Rectal smooth muscle tissue (tissue), 1 donor: ENCODE measurements at regions not wholly inside any gene's neighbourhood (a gene's known extent, or its start where the extent isn't known, plus 50 kb on each side); places are given as distances from the start of the nearest gene placed in this dataset.
"Not testable (repeated sequence)": the region's sequence is repeated elsewhere in the genome, so short reads cannot be mapped to it uniquely, and the experiment has no call there.

Experiments used
- H3K27ac ChIP-seq: one replicate; pipeline ENCODE4 v1.7.0; 2013; ENCODE audit warnings: low read depth, low read length, inconsistent platforms
- H3K27me3 ChIP-seq: one replicate; pipeline ENCODE4 v1.7.0; 2013; ENCODE audit warnings: low read length; ENCODE audit not compliant: control insufficient read depth, insufficient read depth
- H3K36me3 ChIP-seq: one replicate; pipeline ENCODE4 v1.7.0; 2013; ENCODE audit warnings: low read length; ENCODE audit not compliant: control insufficient read depth, insufficient read depth
- H3K4me1 ChIP-seq: one replicate; pipeline ENCODE4 v1.7.0; 2013; ENCODE audit warnings: low read length; ENCODE audit not compliant: control insufficient read depth, insufficient read depth
- H3K4me3 ChIP-seq: one replicate; pipeline ENCODE4 v1.7.0; 2013; ENCODE audit warnings: low read length
- H3K9ac ChIP-seq: one replicate; pipeline ENCODE4 v1.7.0; 2013; ENCODE audit warnings: low read length

- H3K9ac ChIP-seq, H3K4me1 ChIP-seq, H3K36me3 ChIP-seq, H3K27me3 ChIP-seq, H3K27ac ChIP-seq, H3K4me3 ChIP-seq: not testable (repeated sequence)
Observed at GRCh38 chr1:54468288-54469084, 62.3 kb upstream of the SSBP3 start.

- H3K4me1 ChIP-seq: peaks cover 8% of the 10 kb centered on the region
- H3K9ac ChIP-seq: no peak overlapping the region
- no peak overlapping the region for H3K4me3 ChIP-seq
- H3K27ac ChIP-seq: peak overlapping the region; percentile 74
- H3K27me3 ChIP-seq: no peaks in the 10 kb centered on the region
- H3K36me3 ChIP-seq: no peaks in the 10 kb centered on the region
Observed at GRCh38 chr1:54465351-54465811, 59.2 kb upstream of the SSBP3 start.

GRCh38 chr1:54464477-54465146 is 58.4 kb upstream of the SSBP3 start:
- Histone ChIP-seq H3K4me3 (no peak overlapping the region), H3K9ac (no peak overlapping the region), H3K4me1 (peaks cover 8% of the 10 kb centered on the region), H3K27me3 (no peaks in the 10 kb centered on the region), H3K27ac (peak overlapping the region; percentile 21), H3K36me3 (no peaks in the 10 kb centered on the region)

- Histone ChIP-seq H3K27ac (no peak overlapping the region), H3K4me3 (no peak overlapping the region), H3K4me1 (peaks cover 8% of the 10 kb centered on the region), H3K27me3 (no peaks in the 10 kb centered on the region), H3K36me3 (no peaks in the 10 kb centered on the region), H3K9ac (no peak overlapping the region)
Observed at GRCh38 chr1:54464031-54464476, 57.9 kb upstream of the SSBP3 start.

GRCh38 chr1:54463259-54464030 is 57.3 kb upstream of the SSBP3 start:
- Histone ChIP-seq H3K9ac (no peak overlapping the region), H3K4me1 (peaks cover 8% of the 10 kb centered on the region), H3K27me3 (no peaks in the 10 kb centered on the region), H3K36me3 (no peaks in the 10 kb centered on the region), H3K27ac (no peak overlapping the region), H3K4me3 (no peak overlapping the region)

- no peaks in the 10 kb centered on the region for H3K27me3 ChIP-seq
- H3K27ac ChIP-seq: no peak overlapping the region
- no peak overlapping the region for H3K9ac ChIP-seq
- H3K4me3 ChIP-seq: no peak overlapping the region
- H3K4me1 ChIP-seq: peaks cover 8% of the 10 kb centered on the region
- no peaks in the 10 kb centered on the region for H3K36me3 ChIP-seq
Observed at GRCh38 chr1:54462597-54463258, 56.5 kb upstream of the SSBP3 start.

- peaks cover 8% of the 10 kb centered on the region for H3K4me1 ChIP-seq
- H3K36me3 ChIP-seq: no peaks in the 10 kb centered on the region
- no peak overlapping the region for H3K27ac ChIP-seq
- H3K9ac ChIP-seq: no peak overlapping the region
- no peaks in the 10 kb centered on the region for H3K27me3 ChIP-seq
- H3K4me3 ChIP-seq: no peak overlapping the region
Observed at GRCh38 chr1:54461731-54462596, 55.8 kb upstream of the SSBP3 start.

GRCh38 chr1:54460861-54461387 is 54.7 kb upstream of the SSBP3 start:
- Histone ChIP-seq H3K36me3 (no peaks in the 10 kb centered on the region), H3K27ac (no peak overlapping the region), H3K4me3 (no peak overlapping the region), H3K27me3 (no peaks in the 10 kb centered on the region), H3K9ac (no peak overlapping the region), H3K4me1 (peaks cover 8% of the 10 kb centered on the region)

- no peak overlapping the region for H3K27ac ChIP-seq
- no peak overlapping the region for H3K4me3 ChIP-seq
- no peaks in the 10 kb centered on the region for H3K27me3 ChIP-seq
- H3K4me1 ChIP-seq: peaks cover 6% of the 10 kb centered on the region
- no peak overlapping the region for H3K9ac ChIP-seq
- no peaks in the 10 kb centered on the region for H3K36me3 ChIP-seq
Observed at GRCh38 chr1:54460351-54460750, 54.2 kb upstream of the SSBP3 start.

- no peaks in the 10 kb centered on the region for H3K36me3 ChIP-seq
- H3K27ac ChIP-seq: no peak overlapping the region
- H3K27me3 ChIP-seq: no peaks in the 10 kb centered on the region
- peaks cover under 1% of the 10 kb centered on the region for H3K4me1 ChIP-seq
- no peak overlapping the region for H3K9ac ChIP-seq
- H3K4me3 ChIP-seq: no peak overlapping the region
Observed at GRCh38 chr1:54459726-54460191, 53.6 kb upstream of the SSBP3 start.

GRCh38 chr1:54459140-54459539 is 52.9 kb upstream of the SSBP3 start:
- Histone ChIP-seq H3K4me1 (no peaks in the 10 kb centered on the region), H3K9ac (no peak overlapping the region), H3K36me3 (no peaks in the 10 kb centered on the region), H3K4me3 (no peak overlapping the region), H3K27me3 (no peaks in the 10 kb centered on the region), H3K27ac (no peak overlapping the region)
